SK-N-SH (cell line): ENCODE measurements at regions not wholly inside any gene's neighbourhood (a gene's known extent, or its start where the extent isn't known, plus 50 kb on each side); places are given as distances from the start of the nearest gene placed in this dataset.

Experiments
- CHD2 ChIP-seq: fragments of 150-350 bp; IDR thresholded peaks from 2 replicates; pipeline ENCODE4 v1.6.1; 2018; ENCODE audit warnings: low read length; ENCODE audit not compliant: partially characterized antibody
- FOXM1 ChIP-seq: IDR thresholded peaks from 2 replicates; pipeline ENCODE4 v1.4.0; 2012; ENCODE audit warnings: low read depth, mild to moderate bottlenecking
- MXI1 ChIP-seq: IDR thresholded peaks from 2 replicates; pipeline ENCODE4 v1.6.1; 2012; ENCODE audit warnings: mild to moderate bottlenecking, low read depth, low read length, improper control_type of control experiment
- RXRA ChIP-seq: IDR thresholded peaks from 2 replicates; pipeline ENCODE4 v1.4.0; 2012; ENCODE audit warnings: low read depth, mild to moderate bottlenecking, borderline replicate concordance
- TAF1 ChIP-seq: IDR thresholded peaks from 2 replicates; pipeline ENCODE4 v1.6.1; 2012; ENCODE audit warnings: low read depth, mild to moderate bottlenecking, low read length, moderate library complexity, borderline replicate concordance
- TCF12 ChIP-seq: IDR thresholded peaks from 2 replicates; pipeline ENCODE4 v1.4.0; 2012
- TEAD4 ChIP-seq: IDR thresholded peaks from 2 replicates; pipeline ENCODE4 v1.4.0; 2012; ENCODE audit warnings: mild to moderate bottlenecking, borderline replicate concordance; ENCODE audit not compliant: insufficient read depth
- YY1 ChIP-seq: IDR thresholded peaks from 2 replicates; pipeline ENCODE4 v1.4.0; 2012; ENCODE audit warnings: low read depth, mild to moderate bottlenecking
- TF ChIP-seq, protein P1 (sequence below): fragments of 200-600 bp; sonication (generic); IDR thresholded peaks from 2 replicates; pipeline ENCODE4 v1.6.1; 2017; ENCODE audit warnings: antibody characterized with exemption, mild to moderate bottlenecking, moderate library complexity

DNA sequence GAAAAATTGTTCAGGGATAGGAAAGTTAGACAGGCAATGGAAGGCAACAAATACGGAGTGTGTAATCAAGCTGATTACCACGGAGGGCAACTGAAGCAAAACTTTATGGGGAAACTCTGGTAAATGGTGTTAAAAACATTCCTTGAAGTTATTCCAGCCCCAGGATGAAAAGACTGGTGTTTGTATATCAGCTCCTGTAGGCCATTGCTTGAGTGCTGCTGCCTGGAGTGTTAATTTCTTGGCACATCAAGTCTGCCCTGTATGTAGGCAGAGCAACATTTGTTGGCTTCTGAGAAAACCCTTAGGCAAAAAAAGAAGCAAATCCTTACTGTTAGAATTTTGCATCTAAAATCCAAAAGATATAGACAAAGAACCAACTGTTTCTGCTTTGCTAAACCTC, 686.5 kb upstream of the ACO1 start:
- TF ChIP-seq CHD2 (no peak), MXI1 (no peak), TAF1 (no peak), YY1 (no peak), RXRA (no peak), TEAD4 (no peak), FOXM1 (no peak), TCF12 (no peak)
- TF ChIP-seq, protein P1, sequence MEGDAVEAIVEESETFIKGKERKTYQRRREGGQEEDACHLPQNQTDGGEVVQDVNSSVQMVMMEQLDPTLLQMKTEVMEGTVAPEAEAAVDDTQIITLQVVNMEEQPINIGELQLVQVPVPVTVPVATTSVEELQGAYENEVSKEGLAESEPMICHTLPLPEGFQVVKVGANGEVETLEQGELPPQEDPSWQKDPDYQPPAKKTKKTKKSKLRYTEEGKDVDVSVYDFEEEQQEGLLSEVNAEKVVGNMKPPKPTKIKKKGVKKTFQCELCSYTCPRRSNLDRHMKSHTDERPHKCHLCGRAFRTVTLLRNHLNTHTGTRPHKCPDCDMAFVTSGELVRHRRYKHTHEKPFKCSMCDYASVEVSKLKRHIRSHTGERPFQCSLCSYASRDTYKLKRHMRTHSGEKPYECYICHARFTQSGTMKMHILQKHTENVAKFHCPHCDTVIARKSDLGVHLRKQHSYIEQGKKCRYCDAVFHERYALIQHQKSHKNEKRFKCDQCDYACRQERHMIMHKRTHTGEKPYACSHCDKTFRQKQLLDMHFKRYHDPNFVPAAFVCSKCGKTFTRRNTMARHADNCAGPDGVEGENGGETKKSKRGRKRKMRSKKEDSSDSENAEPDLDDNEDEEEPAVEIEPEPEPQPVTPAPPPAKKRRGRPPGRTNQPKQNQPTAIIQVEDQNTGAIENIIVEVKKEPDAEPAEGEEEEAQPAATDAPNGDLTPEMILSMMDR = no peak
